ENCODE measurements at regions not wholly inside any gene's neighbourhood (a gene's known extent, or its start where the extent isn't known, plus 50 kb on each side); places are given as distances from the start of the nearest gene placed in this dataset.

DNA sequence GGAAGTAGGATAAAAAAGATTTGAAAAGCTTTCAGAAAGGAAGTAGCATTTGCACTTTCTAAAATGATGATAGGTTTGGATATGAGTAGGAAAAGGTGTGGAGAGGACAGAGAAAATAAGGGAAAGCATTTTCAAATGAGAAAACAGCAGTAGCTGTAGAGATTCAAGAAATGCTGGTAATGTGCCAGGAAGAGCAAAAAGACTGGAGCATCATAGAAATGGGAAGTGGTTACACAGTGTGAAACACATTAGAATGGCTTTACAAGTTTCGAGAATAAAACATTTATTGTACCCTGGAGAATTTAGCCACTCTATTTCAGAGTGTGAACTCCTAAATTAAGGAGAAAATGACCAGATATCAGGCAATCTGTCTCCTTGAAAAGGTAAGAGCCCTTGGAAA is 108.3 kb upstream of the CHL1 start:
- TF ChIP-seq, protein P1, sequence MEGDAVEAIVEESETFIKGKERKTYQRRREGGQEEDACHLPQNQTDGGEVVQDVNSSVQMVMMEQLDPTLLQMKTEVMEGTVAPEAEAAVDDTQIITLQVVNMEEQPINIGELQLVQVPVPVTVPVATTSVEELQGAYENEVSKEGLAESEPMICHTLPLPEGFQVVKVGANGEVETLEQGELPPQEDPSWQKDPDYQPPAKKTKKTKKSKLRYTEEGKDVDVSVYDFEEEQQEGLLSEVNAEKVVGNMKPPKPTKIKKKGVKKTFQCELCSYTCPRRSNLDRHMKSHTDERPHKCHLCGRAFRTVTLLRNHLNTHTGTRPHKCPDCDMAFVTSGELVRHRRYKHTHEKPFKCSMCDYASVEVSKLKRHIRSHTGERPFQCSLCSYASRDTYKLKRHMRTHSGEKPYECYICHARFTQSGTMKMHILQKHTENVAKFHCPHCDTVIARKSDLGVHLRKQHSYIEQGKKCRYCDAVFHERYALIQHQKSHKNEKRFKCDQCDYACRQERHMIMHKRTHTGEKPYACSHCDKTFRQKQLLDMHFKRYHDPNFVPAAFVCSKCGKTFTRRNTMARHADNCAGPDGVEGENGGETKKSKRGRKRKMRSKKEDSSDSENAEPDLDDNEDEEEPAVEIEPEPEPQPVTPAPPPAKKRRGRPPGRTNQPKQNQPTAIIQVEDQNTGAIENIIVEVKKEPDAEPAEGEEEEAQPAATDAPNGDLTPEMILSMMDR (IDR thresholded peaks at IDR 0.05) = no peak
- TF ChIP-seq POLR2AphosphoS5 (IDR thresholded peaks at IDR 0.05) = no peak

Data from suprapubic skin (tissue), 3 donors.